ENCODE measurements at regions not wholly inside any gene's neighbourhood (a gene's known extent, or its start where the extent isn't known, plus 50 kb on each side); places are given as distances from the start of the nearest gene placed in this dataset.

DNA sequence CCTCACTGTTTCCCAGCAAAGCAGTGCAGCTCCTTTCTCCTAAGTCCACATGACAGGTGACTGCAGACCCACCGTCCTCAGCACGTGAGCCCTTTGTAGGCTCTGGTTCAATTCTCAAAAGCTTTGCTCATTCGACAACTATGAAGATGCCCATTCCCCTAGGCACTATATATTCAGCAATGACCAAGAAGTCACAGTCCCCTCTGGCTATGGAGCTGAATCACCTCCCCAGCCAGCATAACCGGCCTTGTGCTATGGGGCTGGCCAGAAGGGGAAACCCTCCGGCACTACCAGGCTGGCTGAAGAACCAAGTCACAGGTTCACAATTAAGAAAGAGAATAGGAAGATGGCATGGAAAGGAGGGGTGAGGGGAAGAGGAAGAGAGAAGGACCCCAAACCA lies 139.7 kb downstream of the WSCD1 start:
- TF ChIP-seq EZH2phosphoT487 (IDR thresholded peaks at IDR 0.05; ENCODE audit: borderline replicate concordance), result no peak
- TF ChIP-seq, protein P1, sequence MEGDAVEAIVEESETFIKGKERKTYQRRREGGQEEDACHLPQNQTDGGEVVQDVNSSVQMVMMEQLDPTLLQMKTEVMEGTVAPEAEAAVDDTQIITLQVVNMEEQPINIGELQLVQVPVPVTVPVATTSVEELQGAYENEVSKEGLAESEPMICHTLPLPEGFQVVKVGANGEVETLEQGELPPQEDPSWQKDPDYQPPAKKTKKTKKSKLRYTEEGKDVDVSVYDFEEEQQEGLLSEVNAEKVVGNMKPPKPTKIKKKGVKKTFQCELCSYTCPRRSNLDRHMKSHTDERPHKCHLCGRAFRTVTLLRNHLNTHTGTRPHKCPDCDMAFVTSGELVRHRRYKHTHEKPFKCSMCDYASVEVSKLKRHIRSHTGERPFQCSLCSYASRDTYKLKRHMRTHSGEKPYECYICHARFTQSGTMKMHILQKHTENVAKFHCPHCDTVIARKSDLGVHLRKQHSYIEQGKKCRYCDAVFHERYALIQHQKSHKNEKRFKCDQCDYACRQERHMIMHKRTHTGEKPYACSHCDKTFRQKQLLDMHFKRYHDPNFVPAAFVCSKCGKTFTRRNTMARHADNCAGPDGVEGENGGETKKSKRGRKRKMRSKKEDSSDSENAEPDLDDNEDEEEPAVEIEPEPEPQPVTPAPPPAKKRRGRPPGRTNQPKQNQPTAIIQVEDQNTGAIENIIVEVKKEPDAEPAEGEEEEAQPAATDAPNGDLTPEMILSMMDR (conservative IDR thresholded peaks at IDR 0.05; ENCODE audit: low read length), result no peak
- no peaks in the 10 kb centered on the region for H3K79me2 ChIP-seq (ENCODE audit: insufficient read depth, low read length)
- H3K9me2 ChIP-seq (replicated peaks; ENCODE audit: low read depth, low read length), result no peaks in the 10 kb centered on the region
- no peak overlapping the region for H3K4me2 ChIP-seq (ENCODE audit: low read depth, low read length, poor library complexity, severe bottlenecking)
- peaks cover 2% of the 10 kb centered on the region; the same call in 1 of the 2 replicates for H3K9me3 ChIP-seq (ENCODE audit: insufficient read depth, low read depth, low read length)
- no peaks in the 10 kb centered on the region for H3F3A ChIP-seq (ENCODE audit: low read depth)
- no peaks in the 10 kb centered on the region for H3K36me3 ChIP-seq (ENCODE audit: insufficient read depth, low read length)
- no peaks in the 10 kb centered on the region for H4K20me1 ChIP-seq (ENCODE audit: insufficient read depth, low read length, poor library complexity, severe bottlenecking)
- no peaks in the 10 kb centered on the region for H3K27me3 ChIP-seq (ENCODE audit: insufficient read depth, low read length, poor library complexity, severe bottlenecking)
- H2AFZ ChIP-seq (ENCODE audit: low read length), result no peak overlapping the region
- H3K4me3 ChIP-seq (ENCODE audit: low read length, poor library complexity, severe bottlenecking), result no peak overlapping the region
- no peaks in the 10 kb centered on the region for H3K4me1 ChIP-seq (ENCODE audit: insufficient read depth, low read length, poor library complexity, severe bottlenecking)
- no peak overlapping the region for H3K9ac ChIP-seq (ENCODE audit: low read depth, low read length, poor library complexity, severe bottlenecking)

DNA sequence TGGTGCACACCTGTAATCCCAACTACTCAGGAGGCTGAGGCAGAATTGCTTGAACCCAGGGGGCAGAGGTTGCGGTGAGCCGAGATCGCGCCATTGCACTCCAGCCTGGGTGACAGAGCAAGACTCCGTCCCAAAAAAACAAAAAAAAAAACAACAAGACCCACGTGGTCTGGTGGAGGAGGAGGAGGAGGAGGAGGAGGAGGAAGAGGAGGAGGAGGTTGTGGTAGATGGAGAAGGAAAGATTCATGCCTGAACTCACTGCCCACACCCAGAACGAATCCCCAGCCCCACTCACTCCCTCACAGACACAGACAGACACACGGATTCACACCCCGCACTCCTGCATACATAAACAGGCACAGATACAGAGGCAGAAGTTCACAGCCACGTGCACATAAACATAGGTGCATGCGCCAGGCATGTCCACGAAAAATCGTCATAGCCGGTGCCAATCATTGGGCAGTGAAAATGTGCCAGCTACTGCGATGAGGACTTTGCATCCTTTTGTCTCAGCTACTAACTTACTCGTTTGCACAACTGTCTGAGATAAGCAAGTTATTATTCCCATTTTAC lies 138.5 kb downstream of the WSCD1 start:
- H3K4me1 ChIP-seq (ENCODE audit: insufficient read depth, low read length, poor library complexity, severe bottlenecking), result no peaks in the 10 kb centered on the region
- no peaks in the 10 kb centered on the region for H3K36me3 ChIP-seq (ENCODE audit: insufficient read depth, low read length)
- H3K9me2 ChIP-seq (replicated peaks; ENCODE audit: low read depth, low read length), result no peaks in the 10 kb centered on the region
- no peaks in the 10 kb centered on the region for H3K27me3 ChIP-seq (ENCODE audit: insufficient read depth, low read length, poor library complexity, severe bottlenecking)
- no peaks in the 10 kb centered on the region for H3F3A ChIP-seq (ENCODE audit: low read depth)
- H3K79me2 ChIP-seq (ENCODE audit: insufficient read depth, low read length), result no peaks in the 10 kb centered on the region
- H3K4me2 ChIP-seq (ENCODE audit: low read depth, low read length, poor library complexity, severe bottlenecking), result no peak overlapping the region
- H3K9me3 ChIP-seq (ENCODE audit: insufficient read depth, low read depth, low read length), result peaks cover 2% of the 10 kb centered on the region; the same call in 1 of the 2 replicates
- TF ChIP-seq EZH2phosphoT487 (IDR thresholded peaks at IDR 0.05; ENCODE audit: borderline replicate concordance), result no peak
- TF ChIP-seq, protein P1 (conservative IDR thresholded peaks at IDR 0.05; ENCODE audit: low read length), result no peak
- no peaks in the 10 kb centered on the region for H4K20me1 ChIP-seq (ENCODE audit: insufficient read depth, low read length, poor library complexity, severe bottlenecking)
- H3K4me3 ChIP-seq (ENCODE audit: low read length, poor library complexity, severe bottlenecking), result no peak overlapping the region
- no peak overlapping the region for H3K9ac ChIP-seq (ENCODE audit: low read depth, low read length, poor library complexity, severe bottlenecking)
- H2AFZ ChIP-seq (ENCODE audit: low read length), result no peak overlapping the region

DNA sequence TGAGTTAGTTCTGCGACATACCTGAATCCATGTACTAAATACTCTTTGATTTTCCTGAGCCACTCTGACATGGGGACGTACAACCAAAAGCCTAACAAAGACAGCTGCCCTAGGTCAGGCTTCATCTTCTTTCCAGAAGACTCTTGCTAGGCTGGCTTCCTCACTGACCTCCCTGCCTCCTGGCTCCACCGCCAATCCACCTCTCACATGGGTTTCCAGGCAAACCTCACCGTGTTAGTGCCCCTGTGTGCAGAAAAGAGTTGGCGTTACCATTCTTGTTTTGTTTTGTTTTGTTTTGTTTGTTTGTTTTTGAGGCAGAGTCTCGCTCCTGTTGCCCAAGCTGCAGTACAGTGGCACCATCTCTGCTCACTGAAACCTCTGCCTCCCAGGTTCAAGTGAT lies 135.3 kb downstream of the WSCD1 start:
- Histone ChIP-seq H2AFZ (ENCODE audit: low read length) (no peak overlapping the region), H3K36me3 (ENCODE audit: insufficient read depth, low read length) (no peaks in the 10 kb centered on the region), H3K9ac (ENCODE audit: low read depth, low read length, poor library complexity, severe bottlenecking) (no peak overlapping the region), H3K9me2 (replicated peaks; ENCODE audit: low read depth, low read length) (no peaks in the 10 kb centered on the region), H3K4me1 (ENCODE audit: insufficient read depth, low read length, poor library complexity, severe bottlenecking) (no peaks in the 10 kb centered on the region), H4K20me1 (ENCODE audit: insufficient read depth, low read length, poor library complexity, severe bottlenecking) (no peaks in the 10 kb centered on the region), H3K9me3 (ENCODE audit: insufficient read depth, low read depth, low read length) (peaks cover 2% of the 10 kb centered on the region; the same call in 1 of the 2 replicates), H3K4me2 (ENCODE audit: low read depth, low read length, poor library complexity, severe bottlenecking) (no peak overlapping the region), H3F3A (ENCODE audit: low read depth) (no peaks in the 10 kb centered on the region), H3K27me3 (ENCODE audit: insufficient read depth, low read length, poor library complexity, severe bottlenecking) (no peaks in the 10 kb centered on the region), H3K79me2 (ENCODE audit: insufficient read depth, low read length) (no peaks in the 10 kb centered on the region), H3K4me3 (ENCODE audit: low read length, poor library complexity, severe bottlenecking) (no peak overlapping the region)
- TF ChIP-seq EZH2phosphoT487 (IDR thresholded peaks at IDR 0.05; ENCODE audit: borderline replicate concordance), result no peak
- TF ChIP-seq, protein P1 (conservative IDR thresholded peaks at IDR 0.05; ENCODE audit: low read length), result no peak
